GM12878 (cell line): ENCODE measurements at regions not wholly inside any gene's neighbourhood (a gene's known extent, or its start where the extent isn't known, plus 50 kb on each side); places are given as distances from the start of the nearest gene placed in this dataset.

Experiments used
- ATAC-seq: fragments of 200-7000 bp; cut with Tn5 transposase; 3 replicates; pipeline ENCODE4 v1.9.1; 2020; ENCODE audit warnings: mild to moderate bottlenecking, moderate library complexity
- BruUV-seq: library from RNA; stranded (reverse); fragments of 400-500 nt; replicated peaks from 2 replicates; lab custom pipeline; 2021; lab: Mats Ljungman, UMichigan
- CTCF ChIA-PET: fragments of 300-600 bp; sonication (Branson Sonifier 250); formaldehyde crosslinking; extraction: SDS; loops from one replicate; lab custom pipeline; 2021; ENCODE audit warnings: inconsistent platforms; lab: Yijun Ruan, JAX
- POLR2A ChIA-PET: fragments of 350-600 bp; formaldehyde crosslinking; extraction: SDS; loops from one replicate; lab custom pipeline; 2021; ENCODE audit warnings: inconsistent platforms; lab: Charles Lee
- RAD21 ChIA-PET: fragments of 300-600 bp; sonication (Branson Sonifier 250); formaldehyde crosslinking; loops from one replicate; lab custom pipeline; 2023; ENCODE audit warnings: antibody characterized with exemption; ENCODE audit not compliant: unreplicated experiment; lab: Charles Lee
- SMC1A ChIA-PET: fragments of 300-600 bp; sonication (Branson Sonifier 250); formaldehyde crosslinking; loops from one replicate; lab custom pipeline; 2023; ENCODE audit not compliant: unreplicated experiment, uncharacterized antibody; lab: Charles Lee
- DNase-seq: peaks from one replicate; pipeline ENCODE4 v3.0.0-alpha.2; 2011; ENCODE audit warnings: low read depth, low spot score
- FAIRE-seq: peaks from 3 replicates; lab custom pipeline; 2011; peaks lifted over from hg19 to GRCh38; lab: Jason Lieb, UNC
- H2AFZ ChIP-seq: 2 replicates; pipeline ENCODE4 v1.6.0; 2011; ENCODE audit warnings: low read depth, low read length, control low read depth; ENCODE audit not compliant: control insufficient read depth
- H3K27ac ChIP-seq: 2 replicates; pipeline ENCODE4 v1.5.1; 2011; ENCODE audit warnings: control low read depth; ENCODE audit not compliant: control insufficient read depth, insufficient read depth
- H3K27me3 ChIP-seq, 2 experiments: replicated peaks in 1 of 2; 2 replicates each; pipeline versions ENCODE4 v1.6.0 to v1.6.1; 2011; ENCODE audit warnings: low read length in 1 of 2; ENCODE audit not compliant: control insufficient read depth in 2 of 2, insufficient read depth in 2 of 2
- H3K36me3 ChIP-seq, 2 experiments: 2 replicates each; pipeline ENCODE4 v1.5.1; 2011; ENCODE audit warnings: low read length in 1 of 2; ENCODE audit not compliant: control insufficient read depth in 2 of 2, insufficient read depth in 2 of 2
- H3K4me1 ChIP-seq: 2 replicates; pipeline ENCODE4 v1.6.1; 2011; ENCODE audit warnings: mild to moderate bottlenecking, low read length, moderate library complexity, mixed read lengths; ENCODE audit not compliant: control insufficient read depth, insufficient read depth
- H3K4me2 ChIP-seq: 2 replicates; pipeline ENCODE4 v1.6.0; 2011; ENCODE audit warnings: control low read depth; ENCODE audit not compliant: control insufficient read depth, insufficient read depth
- H3K4me3 ChIP-seq: fragments of 200-600 bp; sonication (generic); 2 replicates; pipeline ENCODE4 v1.5.1; 2016
- H3K79me2 ChIP-seq: 2 replicates; pipeline ENCODE4 v1.6.0; 2011; ENCODE audit warnings: low read length; ENCODE audit not compliant: control insufficient read depth, insufficient read depth
- H3K9ac ChIP-seq: 2 replicates; pipeline ENCODE4 v1.8.0; 2011; ENCODE audit warnings: low read length, control low read depth, mixed read lengths; ENCODE audit not compliant: control insufficient read depth, insufficient read depth
- H3K9me3 ChIP-seq: replicated peaks from 3 replicates; pipeline ENCODE4 v1.5.1; 2011; ENCODE audit warnings: mild to moderate bottlenecking, low read length; ENCODE audit not compliant: control insufficient read depth, insufficient read depth
- H4K20me1 ChIP-seq: 2 replicates; pipeline ENCODE4 v1.6.0; 2011; ENCODE audit not compliant: control insufficient read depth, insufficient read depth
- CHD2 ChIP-seq: IDR thresholded peaks from 2 replicates; pipeline ENCODE4 v1.6.1; 2011; ENCODE audit warnings: low read depth, low read length, improper control_type of control experiment, borderline replicate concordance
- E2F4 ChIP-seq: IDR thresholded peaks from 2 replicates; pipeline ENCODE4 v1.6.1; 2012; ENCODE audit warnings: low read depth, low read length, improper control_type of control experiment
- NBN ChIP-seq: fragments of 450-650 bp; IDR thresholded peaks from 2 replicates; pipeline ENCODE4 v1.6.1; 2016
- PML ChIP-seq: IDR thresholded peaks from 2 replicates; pipeline ENCODE4 v1.6.1; 2012; ENCODE audit warnings: low read length, inconsistent platforms
- ZNF207 ChIP-seq: fragments of 450-650 bp; IDR thresholded peaks from 2 replicates; pipeline ENCODE4 v1.6.1; 2014; ENCODE audit warnings: antibody characterized with exemption, mild to moderate bottlenecking, borderline replicate concordance
- ZNF687 ChIP-seq: fragments of 450-650 bp; IDR thresholded peaks from 2 replicates; pipeline ENCODE4 v1.6.1; 2017; ENCODE audit warnings: mild to moderate bottlenecking, moderate library complexity
- in situ Hi-C: fragments of 300-500 bp; cut with MboI; formaldehyde crosslinking; loops from 9 replicates; pipeline ENCODE4 v1.14.3; 2018; ENCODE audit warnings: mixed read lengths
- intact Hi-C: fragments of 100-400 bp; cut with micrococcal nuclease; formaldehyde crosslinking; loops from one replicate; pipeline ENCODE4 v1.14.2; 2022; ENCODE audit not compliant: unreplicated experiment
- TF ChIP-seq, protein P1 (sequence below): fragments of 150-350 bp; IDR thresholded peaks from 2 replicates; pipeline ENCODE4 v1.6.1; 2014; ENCODE audit warnings: mild to moderate bottlenecking, low read depth, low read length

GRCh38 chr4:67204441-67204840, 340.9 kb downstream of the CENPC start:
- DNase-seq (no peak), FAIRE-seq (no peak)
- Histone ChIP-seq H3K4me3 (no peak overlapping the region), H3K27ac (no peak overlapping the region), H3K79me2 (no peaks in the 10 kb centered on the region), H3K27me3 (no peaks in the 10 kb centered on the region), H3K4me1 (no peaks in the 10 kb centered on the region)
- intact Hi-C loops (no loop called here), in situ Hi-C loops (no loop called here)
- no TSS peak for BruUV-seq
- POLR2A ChIA-PET: no interaction called here
- TF ChIP-seq ZNF687 (no peak), NBN (no peak), CHD2 (no peak), PML (no peak), E2F4 (no peak), ZNF207 (no peak)
- TF ChIP-seq, protein P1, sequence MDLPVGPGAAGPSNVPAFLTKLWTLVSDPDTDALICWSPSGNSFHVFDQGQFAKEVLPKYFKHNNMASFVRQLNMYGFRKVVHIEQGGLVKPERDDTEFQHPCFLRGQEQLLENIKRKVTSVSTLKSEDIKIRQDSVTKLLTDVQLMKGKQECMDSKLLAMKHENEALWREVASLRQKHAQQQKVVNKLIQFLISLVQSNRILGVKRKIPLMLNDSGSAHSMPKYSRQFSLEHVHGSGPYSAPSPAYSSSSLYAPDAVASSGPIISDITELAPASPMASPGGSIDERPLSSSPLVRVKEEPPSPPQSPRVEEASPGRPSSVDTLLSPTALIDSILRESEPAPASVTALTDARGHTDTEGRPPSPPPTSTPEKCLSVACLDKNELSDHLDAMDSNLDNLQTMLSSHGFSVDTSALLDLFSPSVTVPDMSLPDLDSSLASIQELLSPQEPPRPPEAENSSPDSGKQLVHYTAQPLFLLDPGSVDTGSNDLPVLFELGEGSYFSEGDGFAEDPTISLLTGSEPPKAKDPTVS: no peak
- TF ChIP-seq, all 136 proteins: peak for 0
- Histone ChIP-seq H3K36me3 (no peaks in the 10 kb centered on the region), H3K9ac (no peak overlapping the region), H2AFZ (no peak overlapping the region), H3K9me3 (no peaks in the 10 kb centered on the region), H4K20me1 (no peaks in the 10 kb centered on the region), H3K4me2 (no peak overlapping the region)
- ChIA-PET CTCF (no interaction called here), SMC1A (no interaction called here), RAD21 (no interaction called here)
- no peak for ATAC-seq
